CD14-positive monocyte (primary cell): ENCODE measurements at regions not wholly inside any gene's neighbourhood (a gene's known extent, or its start where the extent isn't known, plus 50 kb on each side); places are given as distances from the start of the nearest gene placed in this dataset.

ENCODE experiments used
- DNase-seq, 3 donors: peaks; one replicate each; pipeline ENCODE4 v3.0.0-alpha.2; 2011 to 2022
- H2AFZ ChIP-seq: 2 replicates; pipeline ENCODE4 v1.6.0; 2012; ENCODE audit warnings: mild to moderate bottlenecking, low read depth, low read length, inconsistent platforms; ENCODE audit not compliant: insufficient read depth, poor library complexity, severe bottlenecking
- H3K27ac ChIP-seq, 2 donors: 1 replicate in 1 of 2; 2 replicates in 1 of 2; pipeline ENCODE4 v1.5.1; 2012 to 2013; ENCODE audit warnings: low read length in 2 of 2, control low read depth in 1 of 2, inconsistent platforms in 1 of 2, low read depth in 1 of 2, mild to moderate bottlenecking in 1 of 2
- H3K27me3 ChIP-seq, 2 donors: one replicate each; pipeline versions ENCODE4 v1.6.0 to v1.6.1; 2011 to 2013; ENCODE audit warnings: low read length in 2 of 2; ENCODE audit not compliant: control insufficient read depth in 2 of 2, insufficient read depth in 2 of 2
- H3K36me3 ChIP-seq, 2 donors: replicated peaks in 1 of 2; 1 replicate in 1 of 2; 2 replicates in 1 of 2; pipeline versions ENCODE4 v1.5.1 to v1.6.1; 2012 to 2013; ENCODE audit warnings: low read length in 2 of 2, control low read depth in 1 of 2, inconsistent platforms in 1 of 2, mild to moderate bottlenecking in 1 of 2; ENCODE audit not compliant: insufficient read depth in 2 of 2, control insufficient read depth in 1 of 2
- H3K4me1 ChIP-seq, 2 donors: 1 replicate in 1 of 2; 2 replicates in 1 of 2; pipeline versions ENCODE4 v1.5.1 to v1.6.1; 2012 to 2013; ENCODE audit warnings: low read length in 2 of 2, control low read depth in 1 of 2, inconsistent platforms in 1 of 2, mild to moderate bottlenecking in 1 of 2, moderate library complexity in 1 of 2; ENCODE audit not compliant: insufficient read depth in 2 of 2, control insufficient read depth in 1 of 2
- H3K4me2 ChIP-seq: replicated peaks from 2 replicates; pipeline ENCODE3; 2012; ENCODE audit warnings: low read length, moderate library complexity, mild to moderate bottlenecking; ENCODE audit not compliant: poor library complexity, severe bottlenecking; ENCODE audit errors: extremely low read depth
- H3K4me3 ChIP-seq, 3 experiments: fragments of 200-600 bp in 1 of 3; sonication (generic) in 1 of 3; replicated peaks in 1 of 3; 1 replicate in 2 of 3; 2 replicates in 1 of 3; pipeline ENCODE4 v1.5.1; 2011 to 2013; ENCODE audit warnings: low read length in 3 of 3, mild to moderate bottlenecking in 3 of 3, control low read depth in 2 of 3, low read depth in 2 of 3, inconsistent platforms in 1 of 3, moderate library complexity in 1 of 3
- H3K79me2 ChIP-seq: 2 replicates; pipeline ENCODE4 v1.6.0; 2012; ENCODE audit warnings: mild to moderate bottlenecking, control low read depth, inconsistent platforms, low read length, moderate library complexity; ENCODE audit not compliant: insufficient read depth
- H3K9ac ChIP-seq: 2 replicates; pipeline ENCODE4 v1.6.0; 2017; ENCODE audit warnings: low read length, mild to moderate bottlenecking; ENCODE audit not compliant: insufficient read depth, poor library complexity, severe bottlenecking
- H3K9me3 ChIP-seq, 2 donors: replicated peaks in 1 of 2; 1 replicate in 1 of 2; 2 replicates in 1 of 2; pipeline versions ENCODE4 v1.5.1 to v1.6.1; 2012 to 2013; ENCODE audit warnings: low read length in 2 of 2, control low read depth in 1 of 2; ENCODE audit not compliant: control insufficient read depth in 1 of 2, insufficient read depth in 1 of 2
- H4K20me1 ChIP-seq: 2 replicates; pipeline ENCODE4 v1.6.0; 2012; ENCODE audit warnings: mild to moderate bottlenecking, low read length, control low read depth, moderate library complexity; ENCODE audit not compliant: insufficient read depth
- H3K27ac Mint-ChIP-seq, 7 donors: one replicate each; pipeline ENCODE4 v1.8.0; 2020; ENCODE audit warnings: mild to moderate bottlenecking in 7 of 7, mixed read lengths in 7 of 7, moderate library complexity in 6 of 7, inconsistent platforms in 2 of 7
- H3K27me3 Mint-ChIP-seq, 3 donors: one replicate each; pipeline ENCODE4 v1.8.0; 2021 to 2022; ENCODE audit warnings: low read depth in 3 of 3, mild to moderate bottlenecking in 3 of 3, mixed read lengths in 3 of 3, moderate library complexity in 3 of 3, inconsistent platforms in 1 of 3
- H3K36me3 Mint-ChIP-seq, 2 donors: one replicate each; pipeline ENCODE4 v1.8.0; 2020; ENCODE audit warnings: mixed read lengths in 2 of 2, inconsistent platforms in 1 of 2, mild to moderate bottlenecking in 1 of 2
- H3K4me1 Mint-ChIP-seq: one replicate; pipeline ENCODE4 v1.8.0; 2020; ENCODE audit warnings: mild to moderate bottlenecking, mixed read lengths
- H3K4me3 Mint-ChIP-seq, 2 donors: one replicate each; pipeline ENCODE4 v1.8.0; 2020; ENCODE audit warnings: mild to moderate bottlenecking in 2 of 2, mixed read lengths in 2 of 2, moderate library complexity in 1 of 2
- H3K9me3 Mint-ChIP-seq, 7 donors: one replicate each; pipeline ENCODE4 v1.8.0; 2020 to 2022; ENCODE audit warnings: mixed read lengths in 7 of 7, mild to moderate bottlenecking in 6 of 7, moderate library complexity in 6 of 7, inconsistent platforms in 2 of 7
- WGBS: methylation state at CpG from one replicate; pipeline ENCODE4 v1.1.5; 2013; ENCODE audit warnings: missing lambda C conversion rate; ENCODE audit not compliant: insufficient coverage; 5-methylcytosine and 5-hydroxymethylcytosine counted together
- intact Hi-C, 2 donors: fragments of 100-400 bp; cut with micrococcal nuclease; formaldehyde crosslinking; loops; one replicate each; pipeline versions ENCODE4 v1.15.0 to v1.15.1; 2023
- TF ChIP-seq, protein P1 (sequence below): fragments of 200-600 bp; IDR thresholded peaks from one replicate; pipeline ENCODE4 v1.8.0; 2022; ENCODE audit warnings: antibody characterized with exemption, mild to moderate bottlenecking

GRCh38 chr13:64993514-64994164 is 2236.5 kb downstream of the PCDH9 start:
- H4K20me1 ChIP-seq = no peaks in the 10 kb centered on the region
- no peaks in the 10 kb centered on the region for H3K4me1 ChIP-seq
- DNase-seq = no peak
- Mint-ChIP-seq H3K4me3 (no peak overlapping the region), H3K36me3 (no peaks in the 10 kb centered on the region), H3K4me1 (no peaks in the 10 kb centered on the region), H3K9me3 (peaks cover 0 to 8% (median 0%) of the 10 kb centered on the region in 7 donors), H3K27ac (no peak overlapping the region), H3K27me3 (no peaks in the 10 kb centered on the region)
- peaks cover 0 to 6% of the 10 kb centered on the region in 2 donors for H3K9me3 ChIP-seq
- no peak overlapping the region for H3K27ac ChIP-seq
- H3K4me3 ChIP-seq = no peak overlapping the region
- H3K27me3 ChIP-seq = no peaks in the 10 kb centered on the region
- no peak overlapping the region for H3K4me2 ChIP-seq
- no peak overlapping the region for H2AFZ ChIP-seq
- TF ChIP-seq, protein P1, sequence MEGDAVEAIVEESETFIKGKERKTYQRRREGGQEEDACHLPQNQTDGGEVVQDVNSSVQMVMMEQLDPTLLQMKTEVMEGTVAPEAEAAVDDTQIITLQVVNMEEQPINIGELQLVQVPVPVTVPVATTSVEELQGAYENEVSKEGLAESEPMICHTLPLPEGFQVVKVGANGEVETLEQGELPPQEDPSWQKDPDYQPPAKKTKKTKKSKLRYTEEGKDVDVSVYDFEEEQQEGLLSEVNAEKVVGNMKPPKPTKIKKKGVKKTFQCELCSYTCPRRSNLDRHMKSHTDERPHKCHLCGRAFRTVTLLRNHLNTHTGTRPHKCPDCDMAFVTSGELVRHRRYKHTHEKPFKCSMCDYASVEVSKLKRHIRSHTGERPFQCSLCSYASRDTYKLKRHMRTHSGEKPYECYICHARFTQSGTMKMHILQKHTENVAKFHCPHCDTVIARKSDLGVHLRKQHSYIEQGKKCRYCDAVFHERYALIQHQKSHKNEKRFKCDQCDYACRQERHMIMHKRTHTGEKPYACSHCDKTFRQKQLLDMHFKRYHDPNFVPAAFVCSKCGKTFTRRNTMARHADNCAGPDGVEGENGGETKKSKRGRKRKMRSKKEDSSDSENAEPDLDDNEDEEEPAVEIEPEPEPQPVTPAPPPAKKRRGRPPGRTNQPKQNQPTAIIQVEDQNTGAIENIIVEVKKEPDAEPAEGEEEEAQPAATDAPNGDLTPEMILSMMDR = no peak
- no peak overlapping the region for H3K9ac ChIP-seq
- H3K36me3 ChIP-seq = no peaks in the 10 kb centered on the region
- intact Hi-C loops = no loop called here
- no CpG with 5 or more reads among the region's 4 CpGs for WGBS
- H3K79me2 ChIP-seq = no peaks in the 10 kb centered on the region

DNA sequence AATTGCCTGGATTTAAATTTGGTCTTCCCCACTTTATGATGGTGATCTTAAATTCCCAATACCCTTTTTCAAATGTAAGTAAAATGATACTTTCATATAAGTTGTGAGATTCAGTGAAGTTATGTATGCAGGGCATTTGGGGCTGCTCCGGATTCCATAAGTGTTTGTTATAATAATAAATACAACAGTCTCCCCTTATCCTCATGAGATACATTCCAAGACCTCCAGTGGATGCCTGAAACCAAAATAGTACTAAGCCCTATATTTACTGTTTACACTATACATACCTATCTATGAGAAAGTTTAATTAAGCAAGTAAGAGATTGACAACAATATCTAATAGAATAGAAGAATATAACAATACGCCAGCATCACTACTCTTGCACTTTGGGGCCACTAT is 2237.8 kb downstream of the PCDH9 start:
- intact Hi-C loops = no loop called here
- Histone ChIP-seq H3K4me3 (no peak overlapping the region), H3K9ac (no peak overlapping the region), H3K27me3 (no peaks in the 10 kb centered on the region), H4K20me1 (no peaks in the 10 kb centered on the region), H3K4me1 (no peaks in the 10 kb centered on the region), H2AFZ (no peak overlapping the region), H3K79me2 (no peaks in the 10 kb centered on the region), H3K4me2 (no peak overlapping the region), H3K36me3 (no peaks in the 10 kb centered on the region), H3K27ac (no peak overlapping the region), H3K9me3 (peaks cover 0 to 6% of the 10 kb centered on the region in 2 donors)
- Mint-ChIP-seq H3K36me3 (no peaks in the 10 kb centered on the region), H3K4me1 (no peaks in the 10 kb centered on the region), H3K27ac (no peak overlapping the region), H3K27me3 (no peaks in the 10 kb centered on the region), H3K9me3 (peaks cover 0 to 8% (median 0%) of the 10 kb centered on the region in 7 donors), H3K4me3 (no peak overlapping the region)
- WGBS = no CpG with 5 or more reads among the region's 2 CpGs
- TF ChIP-seq, protein P1 = no peak
- no peak for DNase-seq
